ENCODE measurements at regions not wholly inside any gene's neighbourhood (a gene's known extent, or its start where the extent isn't known, plus 50 kb on each side); places are given as distances from the start of the nearest gene placed in this dataset.

DNA sequence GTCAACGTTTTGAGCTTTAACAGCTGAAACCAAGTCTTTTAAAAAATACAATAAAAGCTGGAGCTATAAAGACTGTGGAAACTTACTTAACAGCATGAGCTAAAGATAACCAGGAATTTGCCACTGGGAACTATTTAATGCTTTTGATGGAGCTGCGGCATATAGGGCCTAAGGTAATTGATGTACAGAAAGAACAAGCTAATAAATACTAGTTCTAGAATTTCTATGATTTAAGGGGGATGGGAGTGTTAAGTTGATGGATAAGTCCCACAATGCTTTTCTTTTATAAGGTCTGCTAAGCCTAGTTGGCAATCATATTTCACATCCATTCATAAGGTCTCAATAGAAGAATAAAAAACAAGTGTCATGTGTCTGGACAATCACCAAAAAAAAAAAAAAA lies 334.0 kb upstream of the DMAC1 start:
- no peak for TF ChIP-seq CTCF (IDR thresholded peaks at IDR 0.05)
- TF ChIP-seq POLR2A (IDR thresholded peaks at IDR 0.05), result no peak

Measured in body of pancreas (tissue), 4 donors.